Spinal cord (tissue), 9 donors: ENCODE measurements at regions not wholly inside any gene's neighbourhood (a gene's known extent, or its start where the extent isn't known, plus 50 kb on each side); places are given as distances from the start of the nearest gene placed in this dataset.
A peak's percentile ranks its signal among the peaks of the same experiment; 100 is the strongest.
"Not testable (repeated sequence)": the region's sequence is repeated elsewhere in the genome, so short reads cannot be mapped to it uniquely, and the experiment has no call there.

Source experiments
- DNase-seq, 6 donors: peaks; one replicate each; pipeline versions ENCODE4 v3.0.0 to v3.0.0-alpha.2; 2013 to 2015; ENCODE audit warnings: low spot score in 6 of 6, low read depth in 4 of 6
- H3K27ac ChIP-seq: one replicate; pipeline ENCODE4 v1.5.1; 2013; ENCODE audit warnings: low read depth, low read length, control low read depth
- H3K27me3 ChIP-seq: one replicate; pipeline ENCODE4 v1.6.1; 2013; ENCODE audit warnings: low read length; ENCODE audit not compliant: control insufficient read depth, insufficient read depth
- H3K36me3 ChIP-seq: one replicate; pipeline ENCODE4 v1.6.1; 2013; ENCODE audit warnings: low read length; ENCODE audit not compliant: control insufficient read depth, insufficient read depth
- H3K4me1 ChIP-seq: one replicate; pipeline ENCODE4 v1.6.1; 2013; ENCODE audit warnings: low read length; ENCODE audit not compliant: control insufficient read depth, insufficient read depth
- H3K4me3 ChIP-seq: one replicate; pipeline ENCODE4 v1.5.1; 2013; ENCODE audit warnings: low read depth, low read length, control low read depth
- H3K9me3 ChIP-seq: one replicate; pipeline ENCODE4 v1.6.1; 2013; ENCODE audit warnings: low read length; ENCODE audit not compliant: control insufficient read depth, insufficient read depth
- WGBS: methylation state at CpG from one replicate; pipeline ENCODE4 v1.1.5; 2013; ENCODE audit warnings: missing lambda C conversion rate; ENCODE audit not compliant: insufficient coverage; 5-methylcytosine and 5-hydroxymethylcytosine counted together
- donor health status: healthy.

DNA sequence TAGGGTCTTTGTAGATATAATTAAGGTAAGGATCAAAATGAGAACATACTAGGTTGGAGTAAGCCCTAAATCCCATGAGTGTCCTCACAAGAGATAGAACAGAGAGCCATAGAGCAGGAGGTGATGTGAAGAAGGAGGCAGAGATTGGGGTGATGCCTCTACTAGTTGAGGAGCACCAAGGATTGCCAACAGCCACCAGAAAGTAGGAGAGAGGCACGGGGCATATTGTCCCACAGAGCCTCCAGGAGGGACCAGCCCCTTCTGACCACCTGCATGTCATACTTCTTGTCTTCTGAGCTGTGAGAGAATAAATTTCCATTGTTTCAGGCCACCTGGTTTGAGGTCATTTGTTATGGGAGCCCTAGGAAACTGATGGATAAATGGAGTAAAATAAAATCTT is 363.3 kb downstream of the RPS6KC1 start:
- no peaks in the 10 kb centered on the region for H3K9me3 ChIP-seq
- H3K4me1 ChIP-seq, result no peaks in the 10 kb centered on the region
- no CpG with 5 or more reads among the region's 1 CpG for WGBS
- no peak for DNase-seq
- H3K27ac ChIP-seq, result no peak overlapping the region
- no peaks in the 10 kb centered on the region for H3K36me3 ChIP-seq
- no peaks in the 10 kb centered on the region for H3K27me3 ChIP-seq
- H3K4me3 ChIP-seq, result no peak overlapping the region

DNA sequence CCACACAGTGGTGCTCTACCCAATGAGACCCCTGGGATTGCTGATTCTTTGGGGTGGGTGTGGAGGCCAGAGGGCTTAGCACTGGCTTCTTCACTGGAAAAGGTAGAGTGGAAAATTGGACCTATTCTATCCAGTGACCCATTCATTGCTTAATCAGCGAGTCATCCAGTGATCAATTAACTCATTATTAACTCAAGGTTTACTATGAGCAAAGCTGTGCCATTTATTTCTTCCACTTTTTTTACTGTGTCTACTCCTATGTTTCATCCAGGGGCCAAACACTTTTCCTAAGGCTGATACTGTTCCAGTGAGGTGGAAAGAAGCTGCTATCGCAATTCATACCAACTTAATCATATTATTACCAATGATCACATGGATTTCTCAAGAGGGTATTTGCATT is 363.9 kb downstream of the RPS6KC1 start:
- DNase-seq, result no peak
- no peak overlapping the region for H3K27ac ChIP-seq
- no peaks in the 10 kb centered on the region for H3K27me3 ChIP-seq
- H3K4me3 ChIP-seq, result no peak overlapping the region
- no peaks in the 10 kb centered on the region for H3K9me3 ChIP-seq
- 100% methylated on average over 1 of the region's 2 CpGs for WGBS
- no peaks in the 10 kb centered on the region for H3K36me3 ChIP-seq
- H3K4me1 ChIP-seq, result no peaks in the 10 kb centered on the region

DNA sequence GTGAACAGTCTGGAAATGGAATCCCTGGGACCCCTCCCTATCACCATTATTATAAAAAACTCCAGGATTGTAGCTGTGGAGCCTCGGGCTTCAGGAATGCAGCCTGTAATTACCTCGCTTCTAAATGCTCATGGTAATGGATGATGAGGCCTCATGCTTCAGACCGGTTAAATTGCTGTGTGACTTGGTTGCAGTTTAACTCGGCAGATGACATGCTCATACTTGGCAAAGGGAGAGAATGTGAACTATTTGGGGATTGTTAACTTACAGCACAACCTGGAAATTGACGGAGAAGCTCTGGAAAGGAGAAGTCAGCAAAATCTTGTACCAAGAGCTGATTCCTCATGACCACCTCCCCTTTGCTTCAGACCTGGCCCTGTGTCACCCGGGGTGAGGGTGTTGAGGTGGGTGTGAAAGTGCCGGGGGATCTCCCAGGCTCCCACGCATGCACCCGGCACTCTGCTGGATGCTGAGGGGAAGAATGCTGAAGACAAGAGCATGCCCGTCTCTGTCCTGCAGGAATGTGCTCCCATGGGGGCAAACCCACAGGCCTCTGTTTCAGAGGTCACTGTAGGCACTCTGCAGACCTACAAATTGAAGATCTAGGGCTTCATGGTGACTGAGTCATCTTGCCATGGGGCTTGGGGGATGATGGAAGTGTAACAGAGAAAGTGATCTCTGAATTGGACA is 364.8 kb downstream of the RPS6KC1 start:
- H3K9me3 ChIP-seq, result no peaks in the 10 kb centered on the region
- H3K4me3 ChIP-seq, result no peak overlapping the region
- no peaks in the 10 kb centered on the region for H3K27me3 ChIP-seq
- WGBS, result 84% methylated on average over 8 of the region's 10 CpGs
- H3K36me3 ChIP-seq, result no peaks in the 10 kb centered on the region
- no peak overlapping the region for H3K27ac ChIP-seq
- no peak for DNase-seq
- no peaks in the 10 kb centered on the region for H3K4me1 ChIP-seq

DNA sequence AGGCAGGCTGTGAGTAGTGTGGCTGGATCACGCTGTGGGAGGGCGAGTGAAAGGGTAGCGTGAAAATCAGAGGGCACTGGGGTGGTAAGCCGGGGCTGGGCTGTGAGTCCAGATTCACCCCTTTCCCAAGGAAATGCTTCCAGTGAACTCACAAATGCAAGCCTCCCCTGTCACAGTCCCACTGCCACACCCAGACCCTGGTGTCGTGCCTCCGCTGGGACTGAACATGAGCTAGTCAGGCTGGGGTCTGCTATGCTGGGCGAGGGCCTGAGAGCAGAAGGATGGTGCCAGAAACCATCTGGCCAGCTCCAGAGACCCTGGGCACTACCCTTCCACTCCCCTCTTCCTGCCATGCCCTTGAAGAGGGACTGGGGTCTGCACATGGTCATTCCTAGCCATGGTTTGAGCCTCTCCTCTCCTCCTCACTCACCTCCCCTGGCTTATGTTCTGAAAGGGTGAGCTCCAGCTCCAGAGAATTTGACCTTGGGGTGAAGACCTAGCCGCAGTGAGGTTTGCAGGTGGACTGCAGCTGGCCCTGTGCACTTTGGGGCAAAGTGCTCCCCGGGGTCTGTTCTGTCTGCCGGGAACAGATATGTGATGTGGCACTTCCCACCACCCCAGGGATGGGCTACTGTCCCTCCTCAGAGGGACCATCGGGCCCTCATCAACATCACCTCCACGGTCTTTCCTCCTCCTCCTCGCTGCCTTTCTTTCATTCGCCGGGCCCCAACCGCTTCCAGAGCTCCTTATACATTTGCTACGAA is 365.6 kb downstream of the RPS6KC1 start:
- 92% methylated on average over 14 of the region's 17 CpGs for WGBS
- DNase-seq, result no peak
- H3K4me3 ChIP-seq, result no peak overlapping the region
- H3K4me1 ChIP-seq, result no peaks in the 10 kb centered on the region
- H3K27ac ChIP-seq, result no peak overlapping the region
- H3K27me3 ChIP-seq, result no peaks in the 10 kb centered on the region
- no peaks in the 10 kb centered on the region for H3K9me3 ChIP-seq
- no peaks in the 10 kb centered on the region for H3K36me3 ChIP-seq

DNA sequence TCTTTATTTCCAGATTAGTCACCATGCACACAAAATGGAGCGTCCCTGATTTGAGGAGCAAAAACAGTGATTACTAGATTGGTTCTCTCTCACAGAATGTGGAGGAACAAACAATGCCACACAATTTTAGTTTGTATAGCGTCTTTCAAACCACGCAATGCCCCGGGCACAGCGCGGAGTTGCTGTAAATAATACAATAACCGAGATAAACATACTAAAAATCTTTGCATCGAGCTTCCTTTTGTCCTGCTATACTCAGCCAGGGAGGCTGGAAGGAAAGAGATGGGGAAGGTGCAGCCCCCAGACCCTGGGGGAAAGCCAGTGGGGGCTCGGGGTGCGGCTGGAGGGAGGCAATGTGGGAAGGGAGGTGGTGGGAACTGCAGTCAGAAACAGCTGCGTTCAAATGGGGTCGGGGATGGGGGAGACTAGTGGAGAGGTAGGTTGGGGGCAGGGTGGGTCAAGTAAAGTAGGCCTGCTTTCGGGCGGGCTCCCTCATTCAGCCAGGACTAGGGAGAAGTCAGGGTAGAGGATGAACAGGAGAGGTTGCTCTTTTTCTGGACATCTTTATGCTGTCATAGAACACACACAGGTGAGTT is 366.3 kb downstream of the RPS6KC1 start:
- Histone ChIP-seq H3K4me1 (no peaks in the 10 kb centered on the region), H3K36me3 (no peaks in the 10 kb centered on the region), H3K27me3 (no peaks in the 10 kb centered on the region), H3K9me3 (no peaks in the 10 kb centered on the region), H3K4me3 (no peak overlapping the region), H3K27ac (no peak overlapping the region)
- 90% methylated on average over 6 of the region's 14 CpGs for WGBS
- DNase-seq, result no peak

DNA sequence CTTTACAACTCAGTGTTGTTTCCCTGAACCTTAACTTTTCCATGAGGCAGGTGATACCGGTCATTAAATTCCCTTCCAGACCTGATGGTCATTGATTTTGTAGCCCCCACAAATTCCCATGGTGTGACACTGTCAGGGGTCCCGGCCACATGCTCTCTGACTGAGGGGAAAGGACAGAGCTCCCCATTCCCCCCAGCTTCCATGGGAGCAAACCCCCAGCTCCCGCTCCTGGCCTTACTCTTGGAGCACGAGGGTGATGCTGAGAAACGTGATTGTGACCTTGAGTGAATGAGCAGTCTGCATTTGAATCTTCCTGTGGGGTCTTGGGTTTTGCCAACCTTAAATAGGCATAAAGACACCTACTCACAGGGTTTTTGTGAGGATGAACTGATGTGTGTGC is 366.8 kb downstream of the RPS6KC1 start:
- WGBS, result 89% methylated on average over 4 of the region's 5 CpGs
- no peak for DNase-seq
- H3K4me3 ChIP-seq, result no peak overlapping the region
- H3K9me3 ChIP-seq, result no peaks in the 10 kb centered on the region
- H3K36me3 ChIP-seq, result no peaks in the 10 kb centered on the region
- H3K27ac ChIP-seq, result no peak overlapping the region
- no peaks in the 10 kb centered on the region for H3K27me3 ChIP-seq
- peaks cover under 1% of the 10 kb centered on the region for H3K4me1 ChIP-seq

DNA sequence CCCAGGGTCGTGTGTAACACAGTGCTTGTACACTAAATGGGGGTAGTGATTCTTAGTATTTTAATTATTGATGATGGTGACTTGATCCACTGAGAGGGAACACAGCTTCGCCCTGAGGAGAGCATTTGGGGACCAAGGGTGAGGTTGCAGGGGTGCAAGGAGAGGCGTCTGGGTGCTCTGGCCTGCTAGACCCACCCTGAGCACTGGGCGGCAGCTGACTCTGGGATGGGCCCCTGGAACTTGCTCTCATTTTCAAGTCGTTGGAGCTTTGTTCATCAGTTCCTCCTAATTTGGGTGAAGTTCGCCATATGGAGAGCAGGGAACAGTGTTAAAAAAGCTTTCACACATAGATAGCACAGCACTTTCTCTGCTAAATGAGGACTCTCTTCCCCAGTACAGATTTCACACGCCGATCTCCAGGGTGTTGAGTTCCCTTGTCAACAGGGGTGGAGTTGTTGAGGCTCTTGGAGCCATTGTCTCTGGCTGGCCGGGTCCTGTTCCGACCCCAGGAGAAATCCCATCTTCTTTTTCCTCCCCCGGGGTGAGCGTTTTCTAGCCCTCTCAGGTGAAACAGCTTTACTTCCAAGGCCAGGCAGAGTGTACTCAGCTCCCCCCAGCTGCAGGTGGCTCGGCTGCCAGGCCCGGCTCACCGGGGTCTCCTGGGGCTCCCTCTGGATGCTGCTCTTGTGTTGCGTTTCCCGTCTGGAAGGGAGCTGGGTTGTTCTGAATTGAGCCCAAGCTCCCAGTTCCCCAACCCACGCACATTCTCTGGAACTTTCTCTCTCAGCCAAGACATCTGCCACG is 367.4 kb downstream of the RPS6KC1 start:
- no peak overlapping the region for H3K4me3 ChIP-seq
- H3K36me3 ChIP-seq, result no peaks in the 10 kb centered on the region
- no peak overlapping the region for H3K27ac ChIP-seq
- DNase-seq, result peak in 1 of 6 donors; percentile 59
- H3K4me1 ChIP-seq, result peaks cover 7% of the 10 kb centered on the region
- WGBS, result 77% methylated on average over 11 of the region's 19 CpGs
- no peaks in the 10 kb centered on the region for H3K9me3 ChIP-seq
- no peaks in the 10 kb centered on the region for H3K27me3 ChIP-seq

DNA sequence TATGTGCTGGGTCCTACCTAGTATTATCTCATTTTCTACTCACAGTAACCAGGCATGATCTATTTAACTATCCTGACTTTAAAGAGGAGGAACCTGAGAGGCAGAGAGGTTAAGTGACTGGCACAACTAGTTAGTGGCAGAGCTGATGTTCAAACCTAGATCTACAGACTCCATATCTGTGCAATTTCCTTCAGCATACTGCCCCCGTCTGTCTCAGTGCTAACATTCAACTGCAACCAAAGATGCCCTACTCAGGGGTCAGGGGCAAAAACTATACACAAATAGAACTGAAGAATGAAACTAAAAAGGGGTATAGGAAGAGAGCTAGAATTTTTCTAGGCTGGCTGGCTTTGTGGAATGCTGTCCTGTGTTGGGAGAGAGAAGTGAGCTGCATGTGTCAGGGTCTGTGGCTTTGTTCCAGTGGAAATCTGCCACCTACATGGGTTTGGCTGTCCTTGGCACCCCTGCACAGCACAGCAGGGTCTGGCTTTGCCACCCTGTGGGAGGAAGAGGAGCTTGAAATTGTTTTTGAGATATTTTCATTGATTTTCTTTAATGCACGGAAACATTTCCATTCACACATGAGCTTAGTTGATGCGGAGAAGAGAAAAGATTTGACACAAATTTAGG is 368.5 kb downstream of the RPS6KC1 start:
- WGBS, result no CpG with 5 or more reads among the region's 3 CpGs
- Histone ChIP-seq H3K27ac (no peak overlapping the region), H3K27me3 (no peaks in the 10 kb centered on the region), H3K36me3 (no peaks in the 10 kb centered on the region), H3K9me3 (no peaks in the 10 kb centered on the region), H3K4me1 (peaks cover 10% of the 10 kb centered on the region), H3K4me3 (no peak overlapping the region)
- DNase-seq, result no peak

DNA sequence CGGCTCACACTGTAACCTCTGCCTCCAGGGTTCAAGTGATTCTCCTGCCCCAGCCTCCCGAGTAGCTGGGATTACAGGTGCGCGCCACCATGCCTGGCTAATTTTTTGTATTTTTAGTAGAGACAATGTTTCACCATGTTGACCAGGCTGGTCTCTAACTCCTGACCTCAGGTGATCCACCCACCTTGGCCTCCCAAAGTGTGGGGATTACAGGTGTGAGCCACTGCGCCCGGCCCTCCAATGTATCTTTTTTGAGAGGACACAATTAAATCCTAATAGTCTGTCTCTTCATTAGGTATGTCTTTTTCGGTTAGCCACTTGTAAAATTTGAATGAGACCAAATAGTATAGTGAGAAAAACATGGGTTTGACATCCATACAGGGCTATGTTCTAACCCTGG is 370.1 kb downstream of the RPS6KC1 start:
- not testable (repeated sequence) for H3K9me3 ChIP-seq, H3K36me3 ChIP-seq, DNase-seq, H3K27me3 ChIP-seq, H3K4me3 ChIP-seq, H3K27ac ChIP-seq
- peaks cover 15% of the 10 kb centered on the region for H3K4me1 ChIP-seq
- 92% methylated on average over 1 of the region's 7 CpGs for WGBS
